K562 (cell line): ENCODE measurements at regions not wholly inside any gene's neighbourhood (a gene's known extent, or its start where the extent isn't known, plus 50 kb on each side); places are given as distances from the start of the nearest gene placed in this dataset.

Experiments used
- ATAC-seq: fragments of 200-7000 bp; cut with Tn5 transposase; 3 replicates; pipeline ENCODE4 v1.9.1; 2020; ENCODE audit warnings: moderate library complexity
- BruUV-seq: library from RNA; stranded (reverse); fragments of 400-500 nt; replicated peaks from 2 replicates; lab custom pipeline; 2021; lab: Mats Ljungman, UMichigan
- CTCF ChIA-PET: fragments of 300-600 bp; formaldehyde crosslinking; extraction: SDS; loops from one replicate; lab custom pipeline; 2021; ENCODE audit warnings: low intra/inter-chr PET ratio; lab: Yijun Ruan, JAX
- POLR2A ChIA-PET: fragments of 300-600, 350-650 bp; sonication (Branson Sonifier 250); formaldehyde crosslinking; extraction: SDS; loops from one replicate; lab custom pipeline; 2021; ENCODE audit warnings: antibody characterized with exemption, inconsistent platforms; lab: Yijun Ruan, JAX
- DNase-seq, 4 experiments: peaks; one replicate each; pipeline versions ENCODE4 v3.0.0 to v3.0.0-alpha.2; 2011 to 2018; ENCODE audit warnings: low spot score in 3 of 4, mixed read lengths in 3 of 4; ENCODE audit errors: extremely low read depth in 1 of 4
- FAIRE-seq: peaks from 2 replicates; lab custom pipeline; 2011; peaks lifted over from hg19 to GRCh38; lab: Jason Lieb, UNC
- H2AFZ ChIP-seq: 2 replicates; pipeline ENCODE4 v1.6.0; 2011; ENCODE audit warnings: low read depth, low read length, control low read depth, inconsistent platforms
- H3K27ac ChIP-seq: fragments of 200-600 bp; 3 replicates; pipeline ENCODE4 v1.8.0; 2011; ENCODE audit warnings: low read depth, mild to moderate bottlenecking, control low read depth, inconsistent platforms, low read length, moderate library complexity, mixed read lengths; ENCODE audit errors: extremely low read depth
- H3K27me3 ChIP-seq, 2 experiments: fragments of 300-600 bp in 1 of 2; 2 replicates in 1 of 2; 3 replicates in 1 of 2; pipeline versions ENCODE4 v1.6.0 to v1.8.0; 2011; ENCODE audit warnings: inconsistent platforms in 2 of 2, low read length in 2 of 2, mild to moderate bottlenecking in 1 of 2, mixed read lengths in 1 of 2, moderate library complexity in 1 of 2; ENCODE audit not compliant: control insufficient read depth in 2 of 2, insufficient read depth in 2 of 2
- H3K36me3 ChIP-seq: fragments of 300-600 bp; 3 replicates; pipeline ENCODE4 v1.8.0; 2011; ENCODE audit warnings: mild to moderate bottlenecking, low read length, inconsistent platforms; ENCODE audit not compliant: control insufficient read depth, insufficient read depth
- H3K4me1 ChIP-seq, 2 experiments: fragments of 200-600 bp in 1 of 2; replicated peaks in 1 of 2; 2 replicates in 1 of 2; 3 replicates in 1 of 2; pipeline versions ENCODE4 v1.5.1 to v1.8.0; 2011; ENCODE audit warnings: inconsistent platforms in 2 of 2, low read length in 2 of 2, mild to moderate bottlenecking in 1 of 2, mixed read lengths in 1 of 2, moderate library complexity in 1 of 2; ENCODE audit not compliant: control insufficient read depth in 2 of 2, insufficient read depth in 2 of 2
- H3K4me2 ChIP-seq: 2 replicates; pipeline ENCODE4 v1.6.1; 2011; ENCODE audit warnings: low read length, control low read depth, inconsistent platforms, mixed read lengths; ENCODE audit not compliant: insufficient read depth
- H3K4me3 ChIP-seq: fragments of 200-600 bp; sonication (generic), shearing (Covaris generic); 2 replicates; pipeline ENCODE4 v1.5.1; 2016; ENCODE audit warnings: control low read depth, inconsistent platforms
- H3K79me2 ChIP-seq: fragments of 200-600 bp; 3 replicates; pipeline ENCODE4 v1.8.0; 2011; ENCODE audit warnings: low read length, inconsistent platforms; ENCODE audit not compliant: control insufficient read depth, insufficient read depth
- H3K9ac ChIP-seq, 2 experiments: 2 replicates each; pipeline versions ENCODE4 v1.6.0 to v1.6.1; 2011; ENCODE audit warnings: low read depth in 2 of 2, low read length in 2 of 2, control low read depth in 1 of 2, inconsistent platforms in 1 of 2, mild to moderate bottlenecking in 1 of 2, mixed read lengths in 1 of 2; ENCODE audit not compliant: insufficient read depth in 1 of 2
- H3K9me1 ChIP-seq: one replicate; pipeline ENCODE4 v1.6.0; 2011; ENCODE audit warnings: inconsistent platforms, mild to moderate bottlenecking, low read length, moderate library complexity; ENCODE audit not compliant: control insufficient read depth, insufficient read depth
- H3K9me3 ChIP-seq: replicated peaks from 2 replicates; pipeline ENCODE4 v1.5.1; 2011; ENCODE audit warnings: low read depth, low read length, inconsistent platforms; ENCODE audit not compliant: control insufficient read depth, insufficient read depth
- H4K20me1 ChIP-seq: replicated peaks from 2 replicates; pipeline ENCODE4 v1.6.1; 2011; ENCODE audit warnings: low read length, inconsistent platforms, mixed read lengths; ENCODE audit not compliant: control insufficient read depth, insufficient read depth
- ARID1B ChIP-seq: fragments of 450-650 bp; IDR thresholded peaks from 2 replicates; pipeline ENCODE4 v1.6.1; 2016; ENCODE audit warnings: antibody characterized with exemption, mild to moderate bottlenecking, inconsistent platforms
- KLF10 ChIP-seq: fragments of 250-450 bp; sonication (Bioruptor Pico); IDR thresholded peaks from 2 replicates; pipeline ENCODE4 v1.6.1; 2021; ENCODE audit warnings: matching md5 sums
- NBN ChIP-seq: fragments of 450-650 bp; IDR thresholded peaks from 2 replicates; pipeline ENCODE4 v1.6.1; 2016; ENCODE audit warnings: low read depth, mild to moderate bottlenecking
- SNRNP70 ChIP-seq: fragments of 200-400 bp; formaldehyde crosslinking; optimal IDR thresholded peaks from 2 replicates; pipeline ENCODE3; 2017; ENCODE audit warnings: low read depth, low read length
- SP2 ChIP-seq: IDR thresholded peaks from 2 replicates; pipeline ENCODE4 v1.6.1; 2011; ENCODE audit warnings: mild to moderate bottlenecking, low read depth, low read length, moderate library complexity; ENCODE audit not compliant: poor library complexity, severe bottlenecking; ENCODE audit errors: extremely low read depth
- SUPT5H ChIP-seq: fragments of 450-650 bp; IDR thresholded peaks from 2 replicates; pipeline ENCODE4 v1.6.1; 2016
- WGBS: fragments of 100-300 bp; shearing (Covaris generic); methylation state at CpG from one replicate; pipeline ENCODE4 v1.1.6; 2016; ENCODE audit warnings: low coverage, mixed read lengths; ENCODE audit not compliant: insufficient coverage; ENCODE audit errors: missing lambda C conversion rate; 5-methylcytosine and 5-hydroxymethylcytosine counted together
- in situ Hi-C: fragments of 300-500 bp; cut with MboI; formaldehyde crosslinking; loops from 4 replicates; pipeline ENCODE4 v1.15.0; 2018; ENCODE audit warnings: inconsistent platforms, mixed read lengths
- intact Hi-C: fragments of 100-400 bp; cut with micrococcal nuclease; formaldehyde crosslinking; loops from 2 replicates; pipeline ENCODE4 v1.14.2; 2022
- TF ChIP-seq, protein P1 (sequence below): sonication (generic); formaldehyde crosslinking; IDR thresholded peaks from 2 replicates; pipeline ENCODE4 v1.8.0; 2022; ENCODE audit warnings: mild to moderate bottlenecking, missing genetic modification reagents
- TF ChIP-seq, protein P2 (sequence below): fragments of 150-350 bp; IDR thresholded peaks from 2 replicates; pipeline ENCODE4 v1.6.1; 2014; ENCODE audit warnings: low read depth, mild to moderate bottlenecking, low read length, borderline replicate concordance
- TF ChIP-seq, protein P3 (sequence below): fragments of 450-650 bp; IDR thresholded peaks from 2 replicates; pipeline ENCODE4 v1.6.1; 2016; ENCODE audit warnings: antibody characterized with exemption

DNA sequence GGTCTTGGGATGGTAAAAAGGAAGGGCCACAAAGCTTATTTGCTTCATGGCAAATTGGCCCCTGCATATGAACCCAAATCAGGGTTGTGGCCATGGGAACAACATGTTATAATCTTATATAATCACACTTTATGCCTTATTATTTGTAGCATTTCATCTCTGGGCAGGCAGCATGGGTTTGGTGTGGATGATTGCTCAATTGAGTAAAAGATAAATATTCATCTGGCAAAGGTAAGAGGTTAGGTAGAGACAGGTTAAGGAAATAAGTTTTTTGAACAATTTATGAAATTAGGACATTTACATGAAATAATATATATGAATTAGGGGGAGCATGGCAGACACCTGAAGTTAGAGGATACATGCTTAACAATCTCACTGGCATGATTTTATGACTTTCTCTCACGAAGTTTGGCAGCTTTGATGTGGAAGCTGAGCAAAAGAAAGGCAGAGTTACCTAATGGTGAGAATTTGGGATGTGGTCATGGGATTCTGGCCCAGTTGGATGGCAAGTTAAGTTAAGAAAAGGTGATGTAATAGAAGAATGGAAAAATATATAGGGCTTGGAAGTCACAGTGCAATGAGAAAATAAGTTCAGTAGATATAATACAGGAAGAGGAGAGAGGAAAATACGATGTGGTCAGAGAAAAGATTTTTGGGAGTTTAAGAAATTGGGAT lies 88.1 kb upstream of the FAM3C start:
- WGBS: 0% methylated on average over 2 of the region's 2 CpGs
- BruUV-seq: no TSS peak
- no peak overlapping the region for H3K9ac ChIP-seq
- POLR2A ChIA-PET: interaction anchor here (0.8 kb wide), 1 partner anchor 11 kb away, joined by 3 read pairs; no protein-coding TSS in a partner anchor
- no peaks in the 10 kb centered on the region for H3K36me3 ChIP-seq
- ATAC-seq (no peak), DNase-seq (no peak), FAIRE-seq (no peak)
- H3K79me2 ChIP-seq: no peaks in the 10 kb centered on the region
- no peak overlapping the region for H3K4me2 ChIP-seq
- intact Hi-C loops: no loop called here
- H3K27ac ChIP-seq: no peak overlapping the region
- in situ Hi-C loops: no loop called here
- 0 out of 5 replicates have a peak, but pooled peaks cover 0 to 3% of the 10 kb centered on the region in 2 experiments for H3K27me3 ChIP-seq
- H4K20me1 ChIP-seq: no peaks in the 10 kb centered on the region
- H3K4me1 ChIP-seq: no peaks in the 10 kb centered on the region
- TF ChIP-seq, protein P1, sequence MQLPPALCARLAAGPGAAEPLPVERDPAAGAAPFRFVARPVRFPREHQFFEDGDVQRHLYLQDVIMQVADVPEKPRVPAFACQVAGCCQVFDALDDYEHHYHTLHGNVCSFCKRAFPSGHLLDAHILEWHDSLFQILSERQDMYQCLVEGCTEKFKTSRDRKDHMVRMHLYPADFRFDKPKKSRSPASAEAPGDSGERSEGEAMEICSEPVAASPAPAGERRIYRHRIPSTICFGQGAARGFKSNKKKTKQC (CRISPR knock-in tag): no peak
- TF ChIP-seq KLF10: no peak
- CTCF ChIA-PET: no interaction called here
- no peak overlapping the region for H3K4me3 ChIP-seq
- no peaks in the 10 kb centered on the region for H3K9me3 ChIP-seq
- no peaks in the 10 kb centered on the region for H3K9me1 ChIP-seq
- no peak overlapping the region for H2AFZ ChIP-seq

DNA sequence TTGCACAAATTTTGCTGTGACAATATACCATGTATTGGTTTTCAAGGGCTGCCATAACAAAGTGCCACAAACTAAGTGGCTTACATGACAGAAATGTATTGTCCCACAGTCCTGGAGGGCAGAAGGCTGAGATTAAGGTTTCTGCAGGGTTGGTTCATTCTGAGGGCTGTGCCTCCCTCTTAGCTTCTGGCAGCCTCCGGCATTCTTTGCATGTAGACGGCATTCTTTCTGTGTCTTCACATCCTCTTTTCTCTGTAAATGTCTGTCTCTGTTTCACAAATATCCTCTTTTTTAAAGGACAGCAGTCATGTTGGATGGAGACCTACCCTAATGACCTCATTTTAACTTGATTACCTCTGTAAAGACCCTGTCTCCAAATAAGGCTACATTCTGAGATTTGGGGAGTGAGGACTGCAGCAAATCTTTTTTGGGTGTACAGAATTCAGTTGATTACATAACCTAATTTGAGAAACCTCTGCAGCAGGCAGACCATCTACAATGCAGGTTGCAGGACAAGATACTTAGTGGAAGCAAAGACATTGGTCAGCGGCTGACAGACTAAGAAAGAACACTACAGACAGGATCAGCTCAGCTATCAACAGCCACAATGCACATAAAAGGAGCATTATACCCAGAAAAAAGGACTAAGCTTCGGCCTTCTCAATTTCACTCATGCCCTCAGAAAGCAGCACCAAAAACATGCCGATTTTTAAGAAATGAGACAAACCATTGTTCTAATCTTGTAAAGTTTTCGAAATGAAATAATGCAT lies 84.6 kb upstream of the FAM3C start:
- H3K9me3 ChIP-seq: no peaks in the 10 kb centered on the region
- POLR2A ChIA-PET: no interaction called here
- 2% methylated on average over 6 of the region's 6 CpGs for WGBS
- no TSS peak for BruUV-seq
- FAIRE-seq (no peak), ATAC-seq (no peak), DNase-seq (no peak)
- in situ Hi-C loops: no loop called here
- CTCF ChIA-PET: no interaction called here
- no peaks in the 10 kb centered on the region for H3K79me2 ChIP-seq
- H3K36me3 ChIP-seq: no peaks in the 10 kb centered on the region
- no peak overlapping the region for H3K4me2 ChIP-seq
- H3K4me1 ChIP-seq: no peaks in the 10 kb centered on the region
- H3K27me3 ChIP-seq: 0 out of 5 replicates have a peak, but pooled peaks cover 0 to 3% of the 10 kb centered on the region in 2 experiments
- H3K27ac ChIP-seq: no peak overlapping the region
- intact Hi-C loops: no loop called here
- H3K9ac ChIP-seq: no peak overlapping the region
- no peak overlapping the region for H3K4me3 ChIP-seq
- H2AFZ ChIP-seq: no peak overlapping the region
- no peaks in the 10 kb centered on the region for H4K20me1 ChIP-seq
- no peaks in the 10 kb centered on the region for H3K9me1 ChIP-seq
- TF ChIP-seq SUPT5H: no peak
- no peak for TF ChIP-seq SNRNP70
- TF ChIP-seq SP2: no peak
- no peak for TF ChIP-seq ARID1B
- no peak for TF ChIP-seq NBN
- TF ChIP-seq, protein P2, sequence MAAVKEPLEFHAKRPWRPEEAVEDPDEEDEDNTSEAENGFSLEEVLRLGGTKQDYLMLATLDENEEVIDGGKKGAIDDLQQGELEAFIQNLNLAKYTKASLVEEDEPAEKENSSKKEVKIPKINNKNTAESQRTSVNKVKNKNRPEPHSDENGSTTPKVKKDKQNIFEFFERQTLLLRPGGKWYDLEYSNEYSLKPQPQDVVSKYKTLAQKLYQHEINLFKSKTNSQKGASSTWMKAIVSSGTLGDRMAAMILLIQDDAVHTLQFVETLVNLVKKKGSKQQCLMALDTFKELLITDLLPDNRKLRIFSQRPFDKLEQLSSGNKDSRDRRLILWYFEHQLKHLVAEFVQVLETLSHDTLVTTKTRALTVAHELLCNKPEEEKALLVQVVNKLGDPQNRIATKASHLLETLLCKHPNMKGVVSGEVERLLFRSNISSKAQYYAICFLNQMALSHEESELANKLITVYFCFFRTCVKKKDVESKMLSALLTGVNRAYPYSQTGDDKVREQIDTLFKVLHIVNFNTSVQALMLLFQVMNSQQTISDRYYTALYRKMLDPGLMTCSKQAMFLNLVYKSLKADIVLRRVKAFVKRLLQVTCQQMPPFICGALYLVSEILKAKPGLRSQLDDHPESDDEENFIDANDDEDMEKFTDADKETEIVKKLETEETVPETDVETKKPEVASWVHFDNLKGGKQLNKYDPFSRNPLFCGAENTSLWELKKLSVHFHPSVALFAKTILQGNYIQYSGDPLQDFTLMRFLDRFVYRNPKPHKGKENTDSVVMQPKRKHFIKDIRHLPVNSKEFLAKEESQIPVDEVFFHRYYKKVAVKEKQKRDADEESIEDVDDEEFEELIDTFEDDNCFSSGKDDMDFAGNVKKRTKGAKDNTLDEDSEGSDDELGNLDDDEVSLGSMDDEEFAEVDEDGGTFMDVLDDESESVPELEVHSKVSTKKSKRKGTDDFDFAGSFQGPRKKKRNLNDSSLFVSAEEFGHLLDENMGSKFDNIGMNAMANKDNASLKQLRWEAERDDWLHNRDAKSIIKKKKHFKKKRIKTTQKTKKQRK: no peak
- TF ChIP-seq, protein P3, sequence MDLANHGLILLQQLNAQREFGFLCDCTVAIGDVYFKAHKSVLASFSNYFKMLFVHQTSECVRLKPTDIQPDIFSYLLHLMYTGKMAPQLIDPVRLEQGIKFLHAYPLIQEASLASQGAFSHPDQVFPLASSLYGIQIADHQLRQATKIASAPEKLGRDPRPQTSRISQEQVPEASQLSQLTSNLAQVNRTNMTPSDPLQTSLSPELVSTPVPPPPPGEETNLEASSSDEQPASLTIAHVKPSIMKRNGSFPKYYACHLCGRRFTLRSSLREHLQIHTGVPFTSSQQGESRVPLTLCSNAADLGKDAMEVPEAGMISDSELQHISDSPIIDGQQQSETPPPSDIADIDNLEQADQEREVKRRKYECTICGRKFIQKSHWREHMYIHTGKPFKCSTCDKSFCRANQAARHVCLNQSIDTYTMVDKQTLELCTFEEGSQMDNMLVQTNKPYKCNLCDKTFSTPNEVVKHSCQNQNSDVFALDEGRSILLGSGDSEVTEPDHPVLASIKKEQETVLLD: no peak
